ENCODE measurements at regions not wholly inside any gene's neighbourhood (a gene's known extent, or its start where the extent isn't known, plus 50 kb on each side); places are given as distances from the start of the nearest gene placed in this dataset.
"Not testable (repeated sequence)": the region's sequence is repeated elsewhere in the genome, so short reads cannot be mapped to it uniquely, and the experiment has no call there.

GRCh38 chr1:166666790-166667189 is 172.5 kb upstream of the POGK start:
- not testable (repeated sequence) for TF ChIP-seq POLR2AphosphoS5 (IDR thresholded peaks at IDR 0.05)
- TF ChIP-seq, protein P1, sequence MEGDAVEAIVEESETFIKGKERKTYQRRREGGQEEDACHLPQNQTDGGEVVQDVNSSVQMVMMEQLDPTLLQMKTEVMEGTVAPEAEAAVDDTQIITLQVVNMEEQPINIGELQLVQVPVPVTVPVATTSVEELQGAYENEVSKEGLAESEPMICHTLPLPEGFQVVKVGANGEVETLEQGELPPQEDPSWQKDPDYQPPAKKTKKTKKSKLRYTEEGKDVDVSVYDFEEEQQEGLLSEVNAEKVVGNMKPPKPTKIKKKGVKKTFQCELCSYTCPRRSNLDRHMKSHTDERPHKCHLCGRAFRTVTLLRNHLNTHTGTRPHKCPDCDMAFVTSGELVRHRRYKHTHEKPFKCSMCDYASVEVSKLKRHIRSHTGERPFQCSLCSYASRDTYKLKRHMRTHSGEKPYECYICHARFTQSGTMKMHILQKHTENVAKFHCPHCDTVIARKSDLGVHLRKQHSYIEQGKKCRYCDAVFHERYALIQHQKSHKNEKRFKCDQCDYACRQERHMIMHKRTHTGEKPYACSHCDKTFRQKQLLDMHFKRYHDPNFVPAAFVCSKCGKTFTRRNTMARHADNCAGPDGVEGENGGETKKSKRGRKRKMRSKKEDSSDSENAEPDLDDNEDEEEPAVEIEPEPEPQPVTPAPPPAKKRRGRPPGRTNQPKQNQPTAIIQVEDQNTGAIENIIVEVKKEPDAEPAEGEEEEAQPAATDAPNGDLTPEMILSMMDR (IDR thresholded peaks at IDR 0.05 in 8 of 11, conservative IDR thresholded peaks at IDR 0.05 in 3 of 11): not testable (repeated sequence)
